Ascending aorta (tissue), 2 donors: ENCODE measurements at regions not wholly inside any gene's neighbourhood (a gene's known extent, or its start where the extent isn't known, plus 50 kb on each side); places are given as distances from the start of the nearest gene placed in this dataset.
A peak's percentile ranks its signal among the peaks of the same experiment; 100 is the strongest.

Experiments used
- DNase-seq, 2 donors: peaks; one replicate each; pipeline ENCODE4 v3.0.0-alpha.2; 2019; ENCODE audit warnings: low spot score in 2 of 2
- H3K27ac ChIP-seq, 2 donors: fragments of 200-600 bp; sonication (generic); one replicate each; pipeline ENCODE4 v1.5.1; 2016 to 2017; ENCODE audit warnings: mild to moderate bottlenecking in 1 of 2
- H3K27me3 ChIP-seq: fragments of 200-600 bp; sonication (generic); one replicate; pipeline ENCODE4 v1.5.1; 2017
- H3K36me3 ChIP-seq, 2 donors: fragments of 200-600 bp; sonication (generic); one replicate each; pipeline ENCODE4 v1.5.1; 2016
- H3K4me1 ChIP-seq, 2 donors: fragments of 200-600 bp; sonication (generic); one replicate each; pipeline ENCODE4 v1.5.1; 2016 to 2017; ENCODE audit warnings: mild to moderate bottlenecking in 1 of 2
- H3K4me3 ChIP-seq, 2 donors: fragments of 200-600 bp; sonication (generic); one replicate each; pipeline ENCODE4 v1.5.1; 2016 to 2017; ENCODE audit warnings: mild to moderate bottlenecking in 1 of 2
- H3K9me3 ChIP-seq, 2 donors: fragments of 200-600 bp; sonication (generic); one replicate each; pipeline ENCODE4 v1.5.1; 2016
- intact Hi-C: fragments of 100-400 bp; cut with DNase I; formaldehyde crosslinking; loops from one replicate; pipeline ENCODE4 v1.15.1; 2023
- TF ChIP-seq, protein P1 (sequence below), 3 experiments: fragments of 200-600 bp in 2 of 3; fragments of 450-650 bp in 1 of 3; sonication (generic) in 2 of 3; IDR thresholded peaks; one replicate each; pipeline ENCODE4 v1.5.1; 2016 to 2019; ENCODE audit warnings: antibody characterized with exemption in 3 of 3, mild to moderate bottlenecking in 1 of 3, moderate library complexity in 1 of 3

GRCh38 chr12:28122756-28123155 lies 67.5 kb upstream of the CCDC91 start:
- intact Hi-C loops = no loop called here
- Histone ChIP-seq H3K4me1 (peaks cover 0 to 3% of the 10 kb centered on the region in 2 donors), H3K27ac (no peak overlapping the region), H3K9me3 (no peaks in the 10 kb centered on the region), H3K36me3 (no peaks in the 10 kb centered on the region), H3K4me3 (no peak overlapping the region), H3K27me3 (no peaks in the 10 kb centered on the region)
- DNase-seq = no peak
- TF ChIP-seq, protein P1, sequence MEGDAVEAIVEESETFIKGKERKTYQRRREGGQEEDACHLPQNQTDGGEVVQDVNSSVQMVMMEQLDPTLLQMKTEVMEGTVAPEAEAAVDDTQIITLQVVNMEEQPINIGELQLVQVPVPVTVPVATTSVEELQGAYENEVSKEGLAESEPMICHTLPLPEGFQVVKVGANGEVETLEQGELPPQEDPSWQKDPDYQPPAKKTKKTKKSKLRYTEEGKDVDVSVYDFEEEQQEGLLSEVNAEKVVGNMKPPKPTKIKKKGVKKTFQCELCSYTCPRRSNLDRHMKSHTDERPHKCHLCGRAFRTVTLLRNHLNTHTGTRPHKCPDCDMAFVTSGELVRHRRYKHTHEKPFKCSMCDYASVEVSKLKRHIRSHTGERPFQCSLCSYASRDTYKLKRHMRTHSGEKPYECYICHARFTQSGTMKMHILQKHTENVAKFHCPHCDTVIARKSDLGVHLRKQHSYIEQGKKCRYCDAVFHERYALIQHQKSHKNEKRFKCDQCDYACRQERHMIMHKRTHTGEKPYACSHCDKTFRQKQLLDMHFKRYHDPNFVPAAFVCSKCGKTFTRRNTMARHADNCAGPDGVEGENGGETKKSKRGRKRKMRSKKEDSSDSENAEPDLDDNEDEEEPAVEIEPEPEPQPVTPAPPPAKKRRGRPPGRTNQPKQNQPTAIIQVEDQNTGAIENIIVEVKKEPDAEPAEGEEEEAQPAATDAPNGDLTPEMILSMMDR (IDR thresholded peaks at IDR 0.05) = no peak

GRCh38 chr12:28127455-28127854 lies 62.8 kb upstream of the CCDC91 start:
- Histone ChIP-seq H3K9me3 (no peaks in the 10 kb centered on the region), H3K27ac (no peak overlapping the region), H3K36me3 (no peaks in the 10 kb centered on the region), H3K4me1 (peaks cover 0 to 13% of the 10 kb centered on the region in 2 donors), H3K27me3 (no peaks in the 10 kb centered on the region), H3K4me3 (no peak overlapping the region)
- DNase-seq = no peak
- intact Hi-C loops = no loop called here
- TF ChIP-seq, protein P1 (IDR thresholded peaks at IDR 0.05) = no peak

GRCh38 chr12:28129031-28129430 lies 61.2 kb upstream of the CCDC91 start:
- DNase-seq = no peak
- Histone ChIP-seq H3K4me3 (no peak overlapping the region), H3K27me3 (no peaks in the 10 kb centered on the region), H3K27ac (no peak overlapping the region), H3K9me3 (no peaks in the 10 kb centered on the region), H3K36me3 (no peaks in the 10 kb centered on the region), H3K4me1 (peaks cover 0 to 13% of the 10 kb centered on the region in 2 donors)
- intact Hi-C loops = no loop called here
- TF ChIP-seq, protein P1 (IDR thresholded peaks at IDR 0.05) = no peak

GRCh38 chr12:28130234-28130624 lies 60.0 kb upstream of the CCDC91 start:
- Histone ChIP-seq H3K27me3 (no peaks in the 10 kb centered on the region), H3K27ac (peak overlapping the region; percentile 79 to 87), H3K9me3 (no peaks in the 10 kb centered on the region), H3K4me3 (no peak overlapping the region), H3K36me3 (no peaks in the 10 kb centered on the region), H3K4me1 (peaks cover 0 to 10% of the 10 kb centered on the region in 2 donors)
- intact Hi-C loops = loop anchor here (1.0 to 2.0 kb wide), 2 partner anchors 41 to 60 kb away; partner anchors contain the start of gene CCDC91
- DNase-seq = no peak
- TF ChIP-seq, protein P1 (IDR thresholded peaks at IDR 0.05) = no peak

DNA sequence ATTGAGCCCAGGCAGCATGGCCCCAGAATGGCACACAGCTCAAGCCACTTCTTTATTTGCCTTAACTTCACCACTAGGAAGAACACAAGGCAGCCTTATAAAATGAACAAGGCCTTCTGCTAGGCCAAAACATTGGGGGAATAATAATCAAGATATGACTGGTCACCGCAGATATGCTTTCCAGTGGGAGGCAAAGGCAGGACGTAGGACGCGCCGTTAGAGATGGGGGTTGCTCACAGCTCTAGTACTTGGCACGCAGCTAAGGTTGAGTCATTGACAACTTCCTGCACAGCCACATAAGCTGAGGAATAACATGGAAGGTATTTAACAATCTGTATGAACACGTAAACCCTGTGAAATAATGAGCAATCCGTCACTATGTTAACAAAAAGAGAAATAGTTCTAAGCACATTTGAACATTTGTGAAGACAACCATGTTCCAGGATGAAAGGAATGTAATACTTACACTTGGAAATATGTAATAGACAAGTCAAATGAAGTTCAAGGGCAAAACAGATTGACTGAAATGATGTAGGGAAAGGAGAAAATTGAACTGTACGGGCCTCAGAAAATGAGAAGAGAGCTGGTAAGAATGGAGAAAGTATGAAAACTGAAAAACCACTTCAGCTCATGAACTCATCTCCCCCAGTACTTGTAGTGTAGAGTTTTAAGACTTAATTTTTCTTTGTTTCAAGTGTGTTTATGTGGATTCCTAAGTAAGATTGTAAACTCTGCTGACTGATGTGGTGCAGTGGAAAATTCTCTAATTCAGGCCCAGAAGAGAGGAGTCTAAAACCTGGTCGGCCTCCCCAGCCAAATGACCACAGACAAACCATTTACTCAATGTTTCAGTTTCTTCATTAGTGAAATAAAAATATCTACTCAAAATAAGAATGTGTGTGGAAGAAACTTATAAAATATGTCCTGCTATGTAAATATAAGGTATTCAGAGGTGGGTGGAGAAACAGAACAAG lies 59.3 kb upstream of the CCDC91 start:
- Histone ChIP-seq H3K36me3 (no peaks in the 10 kb centered on the region), H3K4me3 (no peak overlapping the region), H3K9me3 (no peaks in the 10 kb centered on the region), H3K27ac (peak overlapping the region; percentile 79 to 87), H3K4me1 (peaks cover 0 to 10% of the 10 kb centered on the region in 2 donors), H3K27me3 (no peaks in the 10 kb centered on the region)
- peak; percentile 45 to 91 for DNase-seq
- TF ChIP-seq, protein P1 (IDR thresholded peaks at IDR 0.05) = no peak
- intact Hi-C loops = loop anchor here (1.0 to 2.0 kb wide), 2 partner anchors 42 to 59 kb away; partner anchors contain the start of gene CCDC91
